ENCODE measurements at regions not wholly inside any gene's neighbourhood (a gene's known extent, or its start where the extent isn't known, plus 50 kb on each side); places are given as distances from the start of the nearest gene placed in this dataset.
A peak's percentile ranks its signal among the peaks of the same experiment; 100 is the strongest.

DNA sequence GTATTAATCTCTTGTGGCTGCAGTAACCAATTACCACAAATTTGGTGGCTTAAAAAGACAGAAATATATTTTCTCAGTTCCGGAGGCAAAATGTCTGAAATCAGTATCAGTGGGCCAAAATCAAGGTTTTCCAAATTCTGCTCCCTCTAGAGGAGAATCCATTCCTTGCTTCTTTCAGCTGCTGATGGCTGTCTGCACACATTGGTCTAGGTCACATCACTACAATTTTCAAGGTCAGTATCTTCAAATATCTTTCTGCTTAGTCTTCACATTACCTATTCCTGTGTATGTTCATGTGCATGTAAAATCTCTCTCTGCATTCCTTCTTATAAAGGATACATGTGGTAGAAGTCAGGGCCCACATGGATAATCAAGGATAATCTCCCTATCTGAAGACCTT is 999.4 kb downstream of the KCNT2 start:
- no peak overlapping the region for H3K4me3 ChIP-seq (ENCODE audit: low read depth, low read length)
- DNase-seq (ENCODE audit: low read depth) = no peak
- TF ChIP-seq, protein P1, sequence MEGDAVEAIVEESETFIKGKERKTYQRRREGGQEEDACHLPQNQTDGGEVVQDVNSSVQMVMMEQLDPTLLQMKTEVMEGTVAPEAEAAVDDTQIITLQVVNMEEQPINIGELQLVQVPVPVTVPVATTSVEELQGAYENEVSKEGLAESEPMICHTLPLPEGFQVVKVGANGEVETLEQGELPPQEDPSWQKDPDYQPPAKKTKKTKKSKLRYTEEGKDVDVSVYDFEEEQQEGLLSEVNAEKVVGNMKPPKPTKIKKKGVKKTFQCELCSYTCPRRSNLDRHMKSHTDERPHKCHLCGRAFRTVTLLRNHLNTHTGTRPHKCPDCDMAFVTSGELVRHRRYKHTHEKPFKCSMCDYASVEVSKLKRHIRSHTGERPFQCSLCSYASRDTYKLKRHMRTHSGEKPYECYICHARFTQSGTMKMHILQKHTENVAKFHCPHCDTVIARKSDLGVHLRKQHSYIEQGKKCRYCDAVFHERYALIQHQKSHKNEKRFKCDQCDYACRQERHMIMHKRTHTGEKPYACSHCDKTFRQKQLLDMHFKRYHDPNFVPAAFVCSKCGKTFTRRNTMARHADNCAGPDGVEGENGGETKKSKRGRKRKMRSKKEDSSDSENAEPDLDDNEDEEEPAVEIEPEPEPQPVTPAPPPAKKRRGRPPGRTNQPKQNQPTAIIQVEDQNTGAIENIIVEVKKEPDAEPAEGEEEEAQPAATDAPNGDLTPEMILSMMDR (IDR thresholded peaks at IDR 0.05; ENCODE audit: insufficient read depth, low read depth, low read length) = no peak

DNA sequence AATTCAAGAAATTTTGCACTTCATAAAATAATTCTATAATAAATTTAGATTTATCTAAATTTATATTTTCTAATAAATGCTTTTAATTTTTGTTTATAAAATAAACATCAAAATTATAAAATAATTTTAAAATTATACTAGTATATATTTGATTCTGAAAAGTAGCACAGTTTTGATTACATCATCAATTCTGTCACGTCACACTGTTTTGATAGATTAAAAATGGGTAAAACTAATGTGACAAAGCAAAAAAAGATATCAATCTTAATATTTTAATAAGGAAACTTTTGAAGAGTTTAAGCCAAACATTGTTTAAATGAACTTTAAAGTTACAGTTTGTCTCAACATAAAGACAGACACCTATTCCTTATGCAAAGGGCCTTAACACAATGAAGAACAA is 1001.8 kb downstream of the KCNT2 start:
- TF ChIP-seq, protein P1 (IDR thresholded peaks at IDR 0.05; ENCODE audit: insufficient read depth, low read depth, low read length) = no peak
- H3K4me3 ChIP-seq (ENCODE audit: low read depth, low read length) = no peak overlapping the region
- no peak for DNase-seq (ENCODE audit: low read depth)

DNA sequence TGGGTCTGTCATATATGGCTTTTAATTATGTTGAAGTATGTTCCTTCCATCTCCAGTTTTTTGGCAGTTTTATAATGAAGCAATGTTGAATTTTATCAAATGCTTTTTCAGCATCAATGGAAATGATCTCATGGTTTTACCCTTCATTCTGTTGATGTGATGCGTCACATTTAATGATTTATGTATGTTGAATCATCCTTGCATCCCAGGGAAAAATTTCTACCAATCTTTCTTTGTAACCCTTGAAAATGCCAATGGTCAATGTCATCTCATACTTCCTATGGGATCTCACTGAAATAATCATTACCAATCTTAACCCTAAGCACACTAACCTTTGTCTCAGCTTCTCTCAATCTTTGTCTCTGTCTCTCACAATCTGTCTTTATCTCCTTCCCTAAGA is 1004.0 kb downstream of the KCNT2 start:
- no peak overlapping the region for H3K4me3 ChIP-seq (ENCODE audit: low read depth, low read length)
- no peak for DNase-seq (ENCODE audit: low read depth)
- TF ChIP-seq, protein P1 (IDR thresholded peaks at IDR 0.05; ENCODE audit: insufficient read depth, low read depth, low read length) = no peak

DNA sequence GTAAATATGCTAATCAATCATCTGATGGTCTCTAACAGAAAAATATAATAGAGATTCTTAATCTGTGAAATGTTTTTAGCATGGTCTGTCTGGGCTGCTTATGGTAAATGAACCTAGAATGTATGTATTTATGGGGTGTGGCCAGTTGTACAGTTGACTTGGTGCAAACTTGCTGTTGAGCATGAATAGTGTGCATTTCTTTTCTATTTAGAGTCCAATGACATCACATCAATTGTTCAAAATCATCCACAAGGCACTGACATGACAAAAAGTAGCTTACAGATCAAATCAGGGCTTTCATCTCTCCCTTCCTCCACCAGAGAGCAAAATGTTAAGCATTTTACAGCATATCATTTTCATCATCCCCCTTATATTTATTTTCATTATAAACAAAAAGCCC is 1010.3 kb downstream of the KCNT2 start:
- no peak overlapping the region for H3K4me3 ChIP-seq (ENCODE audit: low read depth, low read length)
- DNase-seq (ENCODE audit: low read depth) = no peak
- TF ChIP-seq, protein P1 (IDR thresholded peaks at IDR 0.05; ENCODE audit: insufficient read depth, low read depth, low read length) = no peak

DNA sequence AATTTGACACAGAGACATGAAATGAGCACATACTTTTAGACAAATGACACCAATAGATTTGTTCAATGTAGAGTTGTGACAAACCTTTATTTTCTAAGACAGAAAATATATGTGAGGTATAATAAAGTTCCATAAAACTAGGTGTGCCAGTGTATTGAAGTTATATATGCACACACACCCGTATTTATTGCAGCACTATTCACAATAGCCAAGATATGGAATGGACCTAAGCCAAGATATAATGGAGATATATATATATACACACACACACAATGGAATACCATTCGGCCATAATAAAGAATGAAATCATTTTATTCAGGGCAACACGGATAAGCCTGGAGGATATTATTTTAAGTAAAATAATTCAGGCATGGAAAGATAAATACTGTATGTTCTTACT is 1013.5 kb downstream of the KCNT2 start:
- no peak for DNase-seq (ENCODE audit: low read depth)
- H3K4me3 ChIP-seq (ENCODE audit: low read depth, low read length) = no peak overlapping the region
- TF ChIP-seq, protein P1 (IDR thresholded peaks at IDR 0.05; ENCODE audit: insufficient read depth, low read depth, low read length) = no peak

DNA sequence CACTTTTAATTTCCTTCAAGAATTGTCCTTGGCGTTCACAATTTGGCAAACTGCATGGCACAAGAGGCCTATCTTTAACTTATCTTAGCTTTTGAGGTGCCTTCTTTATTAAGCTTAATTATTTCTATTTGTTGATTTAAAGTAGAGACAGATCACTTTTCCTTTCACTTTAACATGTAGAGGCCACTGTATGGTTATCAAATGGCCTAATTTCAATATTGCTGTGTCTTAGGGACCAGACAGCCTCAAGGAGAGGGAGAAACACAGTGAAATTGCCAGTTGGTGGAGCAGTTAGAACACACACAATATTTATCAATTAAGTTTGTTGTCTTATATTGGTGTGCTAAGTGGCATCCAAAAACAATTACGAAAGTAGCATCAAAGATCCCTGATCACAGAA is 1013.9 kb downstream of the KCNT2 start:
- H3K4me3 ChIP-seq (ENCODE audit: low read depth, low read length) = no peak overlapping the region
- TF ChIP-seq, protein P1 (IDR thresholded peaks at IDR 0.05; ENCODE audit: insufficient read depth, low read depth, low read length) = no peak
- DNase-seq (ENCODE audit: low read depth) = no peak

DNA sequence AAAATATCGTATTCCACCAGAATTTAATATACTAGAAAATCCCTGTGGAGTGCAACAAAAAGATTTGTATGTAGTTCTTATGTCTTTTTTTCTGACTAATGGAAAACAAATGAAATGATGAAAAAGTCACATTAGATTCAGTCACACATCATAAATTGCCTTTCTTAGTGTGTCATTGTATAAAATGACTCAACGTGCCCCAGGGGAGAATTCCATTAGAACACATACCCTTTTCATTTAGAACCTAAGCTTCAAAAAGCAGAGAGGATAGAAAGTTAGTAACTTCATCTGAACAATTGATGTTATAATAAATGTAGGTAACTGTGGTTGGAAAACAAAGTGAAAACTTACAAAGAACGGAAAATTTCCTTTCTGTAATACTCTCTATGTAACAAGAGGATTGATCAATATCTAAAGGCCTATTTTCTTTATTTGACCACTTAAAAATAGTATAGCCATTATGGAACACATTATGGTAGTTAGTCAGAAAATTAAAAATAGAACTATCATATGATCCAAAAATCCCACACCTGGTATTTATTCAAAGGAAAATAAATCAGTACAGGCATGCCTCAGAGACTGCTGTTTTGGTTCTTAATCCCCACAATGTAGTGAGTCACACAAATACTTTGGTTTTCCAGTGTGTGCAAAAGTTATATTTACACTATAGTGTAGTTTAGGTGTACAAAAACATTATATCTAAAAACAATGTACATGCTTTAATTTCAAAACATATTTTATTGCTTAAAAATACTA is 1016.1 kb downstream of the KCNT2 start:
- TF ChIP-seq, protein P1 (IDR thresholded peaks at IDR 0.05; ENCODE audit: insufficient read depth, low read depth, low read length) = no peak
- DNase-seq (ENCODE audit: low read depth) = peak; percentile 4
- no peak overlapping the region for H3K4me3 ChIP-seq (ENCODE audit: low read depth, low read length)

All from fibroblast of villous mesenchyme (primary cell).